NOMO-1 (cell line): ENCODE measurements at regions not wholly inside any gene's neighbourhood (a gene's known extent, or its start where the extent isn't known, plus 50 kb on each side); places are given as distances from the start of the nearest gene placed in this dataset.

ENCODE experiments used
- DNase-seq, 2 experiments: peaks; one replicate each; lab custom pipeline; 2025; ENCODE audit not compliant: unreplicated experiment in 2 of 2; lab: John Stamatoyannopoulos, UW

DNA sequence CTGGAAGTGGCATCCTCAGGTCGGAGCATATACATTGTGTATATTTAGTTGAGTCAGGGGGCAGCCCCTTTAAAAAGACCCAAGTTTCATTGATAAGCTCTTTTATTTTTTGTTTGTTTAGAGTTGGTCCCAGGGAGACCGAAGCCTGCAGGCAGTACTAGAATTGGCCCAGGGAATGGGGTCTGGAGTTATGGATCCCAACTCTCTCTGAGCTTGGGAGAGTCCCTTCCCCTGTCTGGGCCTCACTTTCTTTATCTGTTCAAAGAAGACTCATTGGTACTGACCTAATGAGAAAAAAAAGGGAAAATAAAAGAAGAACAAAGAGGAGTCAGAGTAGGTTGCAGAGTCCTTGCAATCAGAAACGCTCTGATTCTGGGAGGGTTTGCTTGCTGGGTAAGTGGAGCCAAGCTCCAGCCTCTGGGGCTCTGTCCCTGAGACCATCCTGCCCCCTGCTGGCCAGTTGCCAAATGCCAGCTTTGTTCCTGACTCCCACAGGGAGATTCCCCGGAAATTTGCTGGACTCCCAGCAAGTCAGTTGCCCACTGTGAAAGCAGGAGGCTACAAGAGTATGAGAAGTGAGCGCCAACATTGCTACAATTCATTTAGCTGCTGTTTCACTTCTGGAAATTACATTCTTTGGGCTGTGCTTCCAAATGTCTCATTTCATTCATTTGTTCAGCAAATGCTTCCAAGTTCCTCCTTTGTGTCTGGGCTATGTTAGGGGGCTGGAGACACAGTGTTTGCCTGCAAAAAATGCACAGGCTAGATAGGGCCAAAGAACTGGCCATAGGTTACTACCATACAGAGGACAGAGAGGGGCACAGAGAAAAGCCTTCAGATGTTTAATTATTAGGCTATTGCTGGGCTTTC, 156.2 kb downstream of the MELK start:
- DNase-seq, result peak in 1 of 2 experiments; percentile 2

DNA sequence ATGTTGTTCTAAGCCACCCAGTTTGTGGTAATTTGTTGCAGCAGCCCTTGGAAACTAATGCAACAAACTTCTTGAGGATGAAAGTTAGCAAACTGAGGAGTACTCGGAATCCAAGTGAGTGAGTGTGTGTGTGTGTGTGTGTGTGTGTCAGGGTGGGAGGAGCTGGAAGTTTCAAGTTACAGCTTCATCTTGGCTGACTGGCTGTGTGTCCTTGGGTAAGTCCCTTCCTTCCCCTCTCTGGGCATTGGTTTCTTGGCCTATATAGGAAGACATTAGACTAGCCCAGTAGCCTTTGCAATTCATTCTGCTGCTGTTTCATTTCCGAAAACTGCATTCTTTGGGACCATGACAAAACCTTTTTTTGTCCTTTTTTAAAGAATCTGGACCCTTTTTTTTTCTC, 157.2 kb downstream of the MELK start:
- DNase-seq, result no peak

DNA sequence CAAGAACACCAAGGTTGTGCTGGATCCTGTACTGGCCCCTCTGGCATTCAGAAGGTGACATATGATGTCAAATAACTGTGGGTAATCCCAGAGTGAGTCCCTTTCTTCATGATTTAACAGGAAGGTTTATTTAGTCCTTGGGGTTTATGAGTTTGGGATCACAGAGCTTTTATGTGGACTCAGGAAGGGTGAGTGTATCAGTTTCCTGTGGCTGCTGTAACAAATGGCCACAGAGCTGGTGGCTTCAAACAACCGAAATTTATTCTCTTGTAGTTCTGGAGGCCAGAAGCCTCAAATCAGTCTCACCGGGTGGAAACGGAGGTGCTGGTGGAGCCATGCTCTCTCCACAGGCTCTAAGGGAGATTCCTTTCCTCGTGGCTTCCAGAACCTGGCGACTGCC, 157.7 kb downstream of the MELK start:
- DNase-seq, result no peak

DNA sequence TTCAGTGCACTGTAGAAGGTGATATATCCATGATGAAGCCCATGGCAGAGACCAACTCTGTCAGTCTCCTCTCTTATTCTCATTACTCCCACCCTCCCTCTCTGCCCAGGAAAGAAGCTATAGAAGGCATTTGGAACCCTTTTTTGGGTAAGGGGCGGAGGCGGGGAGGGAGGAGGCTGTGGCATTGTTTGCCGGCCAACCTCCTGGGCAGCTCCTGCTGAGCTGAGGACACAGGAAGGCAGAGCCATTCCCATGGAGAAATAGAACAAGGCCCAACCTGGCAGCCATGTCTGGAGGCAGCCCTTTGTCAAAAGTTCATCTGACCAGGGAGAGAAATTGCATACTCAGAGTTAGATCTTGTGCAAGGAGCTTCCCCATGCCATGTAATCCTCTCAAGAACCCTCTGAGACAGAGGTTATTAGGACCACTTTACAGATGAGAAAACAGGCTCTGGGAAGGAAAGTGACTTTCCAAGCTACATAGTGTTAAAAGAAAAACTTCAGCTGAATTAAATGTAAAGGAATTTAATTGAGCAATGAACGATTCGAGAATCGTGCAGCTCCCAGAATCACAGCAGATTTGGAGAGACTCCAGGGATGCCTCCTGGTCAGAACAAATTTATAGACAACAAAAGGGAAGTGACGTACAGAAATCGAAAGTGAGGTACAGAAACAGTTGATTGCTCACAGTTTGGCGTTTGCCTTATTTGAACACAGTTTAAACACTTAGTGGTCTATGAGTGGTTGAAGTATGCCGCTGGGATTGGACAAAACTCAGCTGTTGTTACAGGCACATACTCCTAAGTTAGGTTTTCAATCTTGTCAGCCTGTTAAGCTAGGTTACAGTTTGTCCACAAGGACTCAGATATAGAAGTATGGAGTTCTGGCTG, 158.6 kb downstream of the MELK start:
- peak in 1 of 2 experiments; percentile 55 for DNase-seq

DNA sequence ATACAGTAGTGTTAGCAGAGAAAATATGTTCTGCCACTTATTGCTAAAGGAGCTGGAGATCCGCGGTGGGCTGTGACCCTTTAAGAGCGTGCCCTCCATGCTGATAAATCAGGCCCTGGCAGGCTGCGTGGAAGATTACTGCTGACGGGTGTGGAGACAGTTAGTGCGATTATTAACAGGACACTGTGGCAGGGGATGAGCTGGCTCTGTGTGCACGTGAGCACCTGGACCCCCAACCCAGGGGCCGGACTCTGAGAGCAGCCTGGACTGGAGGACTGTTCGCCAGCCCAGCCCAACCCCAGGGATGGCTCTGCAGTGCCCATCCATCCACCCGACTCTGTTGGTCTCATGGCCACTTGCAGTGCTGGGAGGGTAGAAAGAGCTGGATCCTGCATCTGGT, 162.0 kb downstream of the MELK start:
- no peak for DNase-seq

DNA sequence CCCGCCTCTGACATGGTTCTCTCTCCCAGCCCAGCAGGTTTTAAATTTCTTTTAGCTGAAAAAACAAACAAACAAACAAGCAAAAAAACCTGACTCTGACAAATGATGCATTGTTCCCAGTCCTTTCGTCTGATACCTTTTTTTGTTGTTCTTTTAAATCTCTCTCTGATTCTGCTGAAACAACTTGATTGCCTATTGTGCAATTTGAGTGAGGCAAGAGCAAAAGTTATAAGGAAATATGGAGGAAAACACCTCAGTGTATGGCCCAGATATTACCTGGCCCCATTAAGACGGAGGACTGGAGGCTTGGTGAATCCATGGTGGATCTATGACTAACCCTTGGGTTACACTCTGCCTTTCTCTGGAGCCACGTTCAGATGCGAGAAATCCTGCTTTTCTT, 164.0 kb downstream of the MELK start:
- no peak for DNase-seq

DNA sequence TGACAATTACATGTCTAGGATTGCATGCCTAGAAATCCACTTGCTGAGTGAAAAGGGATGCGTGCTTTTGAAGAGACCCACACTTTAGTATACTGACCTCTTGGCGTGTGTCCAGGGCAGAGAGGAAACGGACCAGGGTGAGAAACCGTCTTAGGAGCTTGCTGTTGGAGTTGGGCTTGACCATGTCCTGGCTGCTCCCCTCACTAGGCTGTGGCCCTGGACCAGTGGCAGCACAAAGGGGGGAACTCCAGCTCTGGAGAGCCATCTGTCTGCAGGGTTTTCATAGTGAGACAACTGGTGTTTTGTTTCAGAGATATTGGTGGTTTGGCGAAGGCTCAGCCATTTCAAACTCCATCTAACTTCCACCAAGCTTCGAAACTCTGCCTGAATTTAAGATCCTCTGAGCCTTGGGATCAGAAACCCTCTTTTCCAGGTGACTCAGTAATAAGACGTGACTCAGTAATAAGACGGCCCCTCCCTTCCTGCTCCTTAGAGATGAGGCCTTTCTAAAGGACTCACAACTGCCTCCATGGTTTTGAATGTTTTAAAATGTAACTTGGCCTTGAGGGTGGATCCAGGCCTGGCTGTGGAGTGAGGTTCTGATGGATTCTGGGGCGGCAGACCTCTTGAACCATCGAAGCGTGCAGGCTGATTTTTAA, 165.8 kb downstream of the MELK start:
- DNase-seq, result no peak

DNA sequence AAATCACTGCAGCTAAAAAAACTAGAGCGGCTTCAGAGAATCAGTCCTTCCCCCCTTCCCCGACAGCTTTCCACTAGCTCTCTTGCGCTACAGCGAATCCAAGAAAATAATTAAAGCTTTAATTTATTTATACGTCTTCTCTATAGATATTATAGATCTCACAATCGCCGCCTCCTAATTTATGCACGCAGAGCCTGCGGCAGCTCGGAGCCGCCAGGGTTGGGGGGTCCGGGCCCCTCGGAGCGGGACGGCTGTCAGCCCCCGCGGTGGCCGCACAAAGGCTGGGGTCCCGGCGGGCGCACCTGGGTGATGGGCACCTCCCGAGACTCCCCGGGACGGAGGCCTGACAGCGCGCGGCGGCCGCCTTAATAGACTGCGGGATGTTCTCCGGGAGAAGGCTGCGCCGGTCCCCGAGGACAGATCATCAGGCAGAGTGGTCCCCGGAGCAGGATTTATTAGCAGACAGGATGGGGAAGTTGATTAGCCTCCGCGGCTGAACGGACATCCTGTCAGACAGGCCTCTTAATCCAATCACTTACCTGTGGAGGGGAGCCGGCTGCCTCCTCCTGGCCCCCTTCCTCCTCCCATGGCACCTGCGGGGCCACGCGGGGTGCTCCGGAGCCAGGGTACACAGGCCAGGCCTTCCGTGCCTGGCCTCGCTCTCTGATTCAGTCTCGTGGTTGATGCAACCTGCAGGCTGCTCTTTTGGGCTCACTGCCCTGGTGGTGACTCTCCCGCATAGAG, 166.8 kb downstream of the MELK start:
- DNase-seq, result no peak

DNA sequence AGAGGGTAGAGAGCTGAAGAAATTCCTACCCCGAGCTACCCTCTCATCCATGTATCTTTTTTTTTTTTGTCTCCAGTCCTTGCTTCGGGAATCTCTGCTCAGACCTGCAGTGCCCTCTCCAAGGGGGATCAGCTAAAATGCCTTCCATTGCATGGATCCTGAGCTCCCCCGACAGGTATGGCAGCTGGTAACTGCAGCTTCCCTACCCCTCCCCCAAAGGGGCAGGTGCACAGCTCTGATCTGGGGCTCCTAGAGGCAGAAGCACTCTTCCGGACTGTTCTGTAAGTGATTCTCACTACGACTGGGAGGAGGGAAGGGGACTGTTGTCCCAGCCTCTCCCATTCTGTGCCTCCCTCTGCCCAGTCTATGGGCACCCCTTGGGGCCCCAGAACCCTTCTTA, 169.6 kb downstream of the MELK start:
- DNase-seq, result no peak

DNA sequence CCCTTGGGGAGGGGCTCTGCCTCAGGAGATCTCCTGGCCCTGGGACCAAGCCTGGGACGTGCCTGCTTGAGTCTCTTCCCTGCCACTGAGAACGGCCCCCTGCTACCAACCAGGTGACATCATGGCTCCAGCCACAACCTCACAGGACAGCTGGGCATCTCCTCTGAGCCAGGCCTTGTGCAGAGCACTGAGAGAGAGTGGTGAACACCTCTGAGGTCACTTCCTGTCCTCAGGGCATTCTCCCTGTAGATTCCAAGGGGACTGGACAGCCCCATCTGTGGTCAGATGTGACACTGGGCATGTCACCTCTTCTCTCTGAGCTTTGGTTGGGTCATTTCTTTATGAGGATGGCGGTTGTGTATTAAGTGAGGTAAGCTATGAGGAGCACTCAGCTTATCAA, 172.0 kb downstream of the MELK start:
- no peak for DNase-seq

DNA sequence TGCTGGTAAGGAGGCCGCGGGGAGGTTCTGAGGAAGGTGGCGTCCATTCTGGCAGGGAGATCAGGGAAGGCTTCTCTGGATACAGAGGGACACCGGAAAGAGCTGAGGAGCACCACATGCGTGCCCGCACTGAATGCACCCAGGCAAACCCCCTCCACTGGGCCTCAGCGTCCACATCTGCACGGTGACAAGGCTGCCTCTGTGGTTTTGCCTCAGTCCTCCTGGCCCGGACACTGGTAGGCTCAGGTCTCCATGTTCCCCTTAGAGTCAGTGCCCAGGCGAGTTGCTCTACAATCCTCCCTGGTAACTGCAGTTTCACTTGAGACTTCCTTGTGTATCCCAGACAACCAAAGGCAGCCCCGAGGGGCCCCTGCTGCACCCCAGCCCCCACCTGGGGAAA, 173.3 kb downstream of the MELK start:
- DNase-seq, result no peak

DNA sequence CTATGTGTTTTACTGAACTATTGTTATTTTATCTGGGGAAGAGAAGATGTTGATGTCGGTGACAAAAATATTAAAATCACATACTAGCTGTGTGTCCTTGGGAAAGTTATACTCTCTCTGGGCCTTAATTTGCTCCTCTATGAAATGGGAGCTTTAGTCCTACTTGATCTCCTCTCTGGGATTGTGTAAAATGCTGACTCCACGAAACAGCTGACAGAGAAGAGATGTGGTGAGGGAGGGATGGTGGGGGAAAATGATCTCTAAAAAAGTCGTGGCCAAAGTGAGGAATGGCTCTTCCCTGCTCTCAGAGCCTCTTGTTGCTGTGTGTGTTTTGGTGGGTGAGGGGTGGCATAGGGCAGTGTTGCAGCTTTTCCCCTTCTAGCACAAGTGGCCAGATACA, 173.7 kb downstream of the MELK start:
- no peak for DNase-seq

DNA sequence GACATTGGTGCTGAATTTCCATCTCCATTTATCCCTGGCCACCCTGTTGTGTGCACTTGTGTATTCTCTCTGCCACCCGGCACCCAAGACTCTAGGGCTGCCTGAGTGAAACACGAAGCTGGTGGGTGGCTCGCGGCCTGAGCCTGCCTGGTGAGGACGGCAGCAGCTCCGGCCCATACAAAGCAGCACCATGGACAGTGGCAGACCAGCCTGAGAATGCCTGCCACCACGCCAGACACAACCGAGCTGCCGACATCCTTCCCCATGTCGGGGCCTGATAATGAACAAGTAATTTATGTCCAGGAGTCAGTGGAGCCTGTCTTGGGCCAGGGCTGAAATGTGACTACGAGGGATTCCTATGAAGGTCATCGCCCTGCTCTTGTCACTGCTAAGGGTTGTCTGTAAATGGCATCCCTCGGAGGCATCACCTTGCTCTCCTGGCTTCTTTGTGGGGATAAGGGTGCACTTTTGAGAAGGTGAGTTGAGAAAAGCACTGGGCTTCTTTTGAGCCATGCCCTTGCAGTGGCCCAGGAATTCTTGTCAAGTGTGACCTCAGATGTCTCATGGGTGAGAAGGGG, 175.7 kb downstream of the MELK start:
- DNase-seq, result peak in 1 of 2 experiments; percentile 0

DNA sequence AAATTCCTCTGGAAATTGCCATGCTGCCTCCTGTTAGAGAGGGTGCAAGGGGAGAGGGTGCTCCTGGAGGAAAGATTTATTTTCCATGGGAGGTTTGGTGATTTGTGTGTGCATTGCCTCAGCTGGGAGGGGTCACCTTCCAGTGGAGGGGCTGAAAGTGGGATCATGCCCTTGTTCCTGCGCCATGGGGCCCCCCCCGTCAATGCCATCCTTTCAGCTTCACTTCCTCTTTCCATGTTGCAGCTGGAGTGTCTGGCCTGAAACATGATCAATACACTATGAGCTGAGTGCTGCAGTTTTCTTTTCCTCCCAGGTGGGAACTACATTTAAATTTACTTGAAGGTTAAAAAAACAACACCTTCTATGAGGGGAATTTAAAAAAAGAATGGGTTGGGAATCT, 176.8 kb downstream of the MELK start:
- no peak for DNase-seq

DNA sequence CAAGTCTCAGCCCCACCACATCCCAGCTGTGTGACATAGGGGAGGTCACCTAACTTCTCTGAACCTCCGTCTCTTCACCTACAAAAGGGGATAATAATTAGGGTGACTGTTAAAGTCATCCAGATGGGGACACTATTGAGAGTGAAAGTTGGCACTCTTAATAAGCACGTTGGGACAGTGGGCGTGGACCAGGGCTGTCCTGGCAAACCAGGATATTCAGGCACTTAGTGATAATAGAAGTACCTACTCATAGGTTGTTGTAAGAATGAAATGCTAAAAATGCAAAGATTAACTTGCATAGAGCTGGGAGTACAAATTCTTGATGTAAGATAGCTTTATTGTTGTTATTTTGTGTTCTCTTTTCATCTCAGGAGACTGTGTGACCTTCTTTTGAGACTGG, 177.9 kb downstream of the MELK start:
- no peak for DNase-seq

DNA sequence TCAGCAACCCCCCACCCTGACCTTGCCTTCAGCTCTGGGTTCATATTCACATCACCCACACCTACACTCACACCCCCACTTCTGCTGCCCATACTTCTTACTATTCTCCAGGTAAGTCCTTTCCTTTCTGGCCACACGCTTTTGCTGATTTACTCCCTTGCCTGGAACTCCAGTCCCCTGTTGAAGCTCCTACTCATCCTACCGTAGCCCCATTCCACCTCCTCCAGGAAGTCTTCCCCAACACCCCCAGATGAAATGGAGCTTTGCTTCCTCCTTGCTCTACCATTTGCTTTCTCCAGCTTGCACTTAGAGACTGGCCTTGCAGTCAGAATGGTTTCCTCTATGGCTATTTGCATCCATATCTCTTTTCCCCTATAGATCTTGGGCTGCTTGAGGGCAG, 182.3 kb downstream of the MELK start:
- DNase-seq, result no peak

DNA sequence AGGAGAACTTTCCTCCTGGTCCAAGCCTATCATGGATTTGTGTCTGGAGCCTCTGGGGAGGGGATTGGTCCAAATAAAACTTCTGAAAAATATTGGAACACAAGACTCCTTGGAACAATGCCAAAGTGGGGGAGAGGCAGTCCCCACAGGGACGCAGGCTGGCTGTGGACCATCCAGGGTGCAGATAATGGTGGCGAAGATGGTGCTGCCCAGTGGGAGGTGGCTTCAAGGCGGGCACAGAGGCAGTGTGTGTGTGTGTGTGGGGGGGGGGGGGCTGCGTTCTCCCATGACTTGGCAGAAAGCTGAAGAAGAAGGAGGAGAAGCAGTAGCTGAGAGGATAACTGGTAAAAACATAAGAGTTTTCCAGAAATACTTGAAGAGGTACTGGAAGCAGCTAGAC, 186.4 kb downstream of the MELK start:
- no peak for DNase-seq

DNA sequence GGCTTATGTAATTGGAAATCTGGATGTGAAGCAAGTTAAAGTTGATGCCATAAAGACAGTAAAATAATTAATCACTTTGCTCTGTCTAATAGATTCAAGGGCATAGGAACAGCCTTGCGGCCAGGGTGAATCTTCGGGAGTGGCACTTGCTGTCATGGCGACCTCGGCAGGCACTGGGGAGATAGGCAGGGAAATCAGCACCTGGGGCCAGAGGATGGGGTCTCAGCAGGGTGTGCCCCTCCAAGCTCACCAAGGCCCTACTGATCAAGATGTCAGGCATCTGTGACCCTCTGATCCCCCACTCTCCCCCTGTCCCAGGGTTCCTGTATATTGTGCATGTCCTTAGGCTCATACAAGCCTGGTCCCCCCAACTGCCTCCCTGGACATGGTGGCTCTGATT, 187.3 kb downstream of the MELK start:
- no peak for DNase-seq

DNA sequence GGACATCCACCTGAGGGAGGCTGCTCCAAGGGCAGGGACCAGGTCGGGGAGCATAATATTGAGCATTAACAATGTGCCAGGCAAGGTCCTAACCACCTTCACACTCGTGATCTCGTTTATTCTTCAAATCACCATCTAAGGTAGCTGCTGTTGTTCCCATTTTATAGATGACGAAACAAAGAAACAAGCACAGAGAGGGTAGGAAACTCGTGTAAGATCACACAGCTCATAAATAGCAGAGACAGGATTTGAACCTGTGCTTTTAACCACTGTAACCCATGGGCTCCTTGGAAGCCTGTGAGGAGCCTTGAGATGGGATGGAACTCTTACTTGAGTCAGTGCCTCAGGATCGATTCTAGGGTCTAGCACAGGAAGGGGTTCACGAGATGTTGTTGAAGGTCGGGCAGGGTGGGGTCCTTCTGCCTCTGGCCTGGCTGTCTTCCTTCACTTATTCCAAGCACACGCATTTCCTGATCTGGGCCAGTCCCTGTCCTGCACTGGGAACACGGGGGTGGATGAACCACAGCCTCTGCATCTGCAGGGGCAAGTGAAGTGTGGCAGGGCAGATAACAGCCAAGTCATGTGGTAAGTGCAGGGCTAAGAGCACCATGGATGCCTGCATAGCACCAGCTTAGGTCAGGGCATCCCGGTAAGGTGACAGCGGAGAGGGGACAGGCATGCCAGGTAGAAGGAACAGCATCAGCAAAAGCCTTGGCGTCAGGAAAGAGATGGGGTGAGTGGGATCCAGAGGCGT, 188.1 kb downstream of the MELK start:
- DNase-seq, result no peak

DNA sequence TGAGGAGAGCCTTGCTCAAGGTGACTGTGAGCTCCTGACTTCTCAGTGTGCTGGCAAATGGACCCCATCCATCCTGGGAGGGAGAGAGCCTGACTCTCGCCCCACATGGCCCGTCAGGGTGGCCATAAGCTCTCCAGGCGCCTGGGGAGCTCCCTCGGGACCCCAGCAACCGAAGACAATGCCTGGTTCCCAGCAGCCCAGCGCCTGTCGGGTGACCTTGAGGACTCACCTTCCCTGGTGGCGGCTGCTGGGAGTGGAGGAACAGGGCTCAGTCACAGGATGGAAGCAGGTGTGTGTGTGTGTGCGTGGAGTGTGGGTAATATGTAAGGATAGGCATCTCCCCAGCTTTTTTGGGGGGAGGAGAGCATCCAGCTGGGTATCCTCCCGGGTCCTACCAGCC, 190.3 kb downstream of the MELK start:
- DNase-seq, result no peak
